ENCODE measurements at regions not wholly inside any gene's neighbourhood (a gene's known extent, or its start where the extent isn't known, plus 50 kb on each side); places are given as distances from the start of the nearest gene placed in this dataset.

DNA sequence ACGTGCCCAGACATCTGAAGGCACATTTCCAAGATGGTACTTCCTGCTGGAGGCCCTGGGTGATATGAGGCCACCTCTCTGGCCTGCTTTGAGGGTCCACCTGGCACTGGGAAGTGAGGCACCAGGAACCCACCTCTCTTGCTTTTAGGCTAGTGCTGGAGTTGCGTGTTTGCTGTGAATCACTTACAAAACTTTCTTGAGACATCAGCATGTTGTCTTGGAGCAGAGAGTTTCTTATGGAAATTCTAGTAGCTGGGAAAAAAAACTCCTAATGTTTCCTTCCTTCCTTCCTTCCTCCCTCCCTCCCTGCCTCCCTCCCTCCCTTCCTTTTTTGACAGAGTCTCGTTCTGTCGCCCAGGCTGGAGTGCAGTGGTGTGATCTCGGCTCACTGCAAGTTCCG is 341.3 kb downstream of the MIAT start:
- no peak for DNase-seq (ENCODE audit: low read depth)
- no peak for TF ChIP-seq CTCF (conservative IDR thresholded peaks at IDR 0.05; ENCODE audit: low read depth, low read length)
- H3K4me3 ChIP-seq (ENCODE audit: low read length) = no peak overlapping the region

DNA sequence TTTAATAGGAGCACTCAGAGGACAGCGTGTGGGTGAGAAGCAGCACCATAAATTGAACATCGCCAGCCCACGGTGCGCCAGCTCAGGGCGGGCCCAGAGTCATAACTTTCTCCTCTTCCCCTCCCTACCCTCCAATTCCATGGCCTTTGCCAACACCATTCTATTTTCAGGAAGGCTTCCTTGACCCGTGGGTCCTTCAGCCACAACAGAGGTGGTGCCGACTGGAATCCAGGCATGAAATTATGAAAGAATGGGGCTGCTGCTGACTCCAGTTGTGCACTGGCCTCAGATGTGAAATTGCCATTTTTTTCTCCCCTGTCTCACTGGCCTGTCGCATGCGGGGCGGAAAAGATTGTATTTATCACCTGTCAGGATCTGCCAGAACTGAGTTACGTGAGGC is 345.9 kb downstream of the MIAT start:
- no peak for TF ChIP-seq CTCF (conservative IDR thresholded peaks at IDR 0.05; ENCODE audit: low read depth, low read length)
- H3K4me3 ChIP-seq (ENCODE audit: low read length) = no peak overlapping the region
- no peak for DNase-seq (ENCODE audit: low read depth)

DNA sequence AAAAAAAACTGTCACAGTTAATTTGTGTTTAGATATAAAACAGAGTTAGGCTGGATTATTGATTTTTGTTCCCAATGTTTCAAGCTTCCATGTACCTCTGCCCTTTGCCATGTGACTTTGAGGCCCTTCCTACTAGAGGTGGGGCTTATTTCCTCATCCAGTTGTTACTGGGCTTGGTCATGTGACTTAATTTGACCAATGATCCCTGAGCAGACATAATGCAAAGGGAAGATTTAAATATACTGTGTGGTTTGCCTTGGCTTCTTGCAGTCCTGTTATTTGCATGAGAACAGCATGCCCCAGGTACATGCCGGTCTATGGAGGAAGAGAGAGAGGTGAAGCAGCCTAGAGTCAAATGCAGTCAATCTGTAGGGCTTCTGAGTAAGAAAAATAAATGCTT is 347.0 kb downstream of the MIAT start:
- H3K4me3 ChIP-seq (ENCODE audit: low read length) = no peak overlapping the region
- no peak for TF ChIP-seq CTCF (conservative IDR thresholded peaks at IDR 0.05; ENCODE audit: low read depth, low read length)

DNA sequence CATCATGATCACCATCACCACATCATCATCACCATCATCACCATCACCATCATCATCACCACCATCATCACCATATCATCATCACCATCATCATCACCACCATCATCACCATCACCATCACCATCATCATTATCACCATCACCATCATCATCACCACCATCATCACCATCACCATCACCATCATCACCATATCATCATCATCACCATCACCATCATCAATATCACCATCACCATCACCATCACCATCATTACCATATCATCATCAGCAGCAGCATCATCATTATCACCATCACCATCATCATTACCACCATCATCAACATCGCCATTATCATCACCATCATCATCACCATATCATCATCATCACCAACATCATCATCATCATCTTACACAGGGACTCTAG is 351.1 kb downstream of the MIAT start:
- DNase-seq (ENCODE audit: low read depth) = no peak
- no peak overlapping the region for H3K4me3 ChIP-seq (ENCODE audit: low read length)
- no peak for TF ChIP-seq CTCF (conservative IDR thresholded peaks at IDR 0.05; ENCODE audit: low read depth, low read length)

More for the DNA sequence above, 347.0 kb downstream of the MIAT start:
- no peak for DNase-seq (ENCODE audit: low read depth)

DNA sequence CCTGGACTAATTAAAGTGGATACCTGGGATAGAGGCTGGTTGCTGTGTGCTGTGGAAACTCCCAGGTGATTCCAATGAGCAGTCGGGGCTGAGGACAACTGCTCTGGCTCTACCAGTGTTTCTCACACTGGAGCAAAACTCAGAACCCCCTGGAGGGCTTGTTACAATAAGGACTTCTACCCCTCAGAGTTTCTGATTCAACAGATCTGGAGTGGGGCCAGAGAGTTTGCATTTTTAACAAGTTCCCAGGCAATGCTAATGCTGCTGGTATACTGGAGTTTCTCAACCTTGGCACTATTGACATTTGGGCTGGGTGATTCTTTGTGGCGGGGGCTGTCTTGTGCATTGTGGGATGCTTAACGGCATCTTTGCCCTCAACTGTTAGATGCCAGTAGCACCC is 353.7 kb downstream of the MIAT start:
- no peak for DNase-seq (ENCODE audit: low read depth)
- TF ChIP-seq CTCF (conservative IDR thresholded peaks at IDR 0.05; ENCODE audit: low read depth, low read length) = no peak
- H3K4me3 ChIP-seq (ENCODE audit: low read length) = no peak overlapping the region

GRCh38 chr22:27011717-27012116 is 354.3 kb downstream of the MIAT start:
- H3K4me3 ChIP-seq (ENCODE audit: low read length) = no peak overlapping the region
- no peak for DNase-seq (ENCODE audit: low read depth)
- no peak for TF ChIP-seq CTCF (conservative IDR thresholded peaks at IDR 0.05; ENCODE audit: low read depth, low read length)

DNA sequence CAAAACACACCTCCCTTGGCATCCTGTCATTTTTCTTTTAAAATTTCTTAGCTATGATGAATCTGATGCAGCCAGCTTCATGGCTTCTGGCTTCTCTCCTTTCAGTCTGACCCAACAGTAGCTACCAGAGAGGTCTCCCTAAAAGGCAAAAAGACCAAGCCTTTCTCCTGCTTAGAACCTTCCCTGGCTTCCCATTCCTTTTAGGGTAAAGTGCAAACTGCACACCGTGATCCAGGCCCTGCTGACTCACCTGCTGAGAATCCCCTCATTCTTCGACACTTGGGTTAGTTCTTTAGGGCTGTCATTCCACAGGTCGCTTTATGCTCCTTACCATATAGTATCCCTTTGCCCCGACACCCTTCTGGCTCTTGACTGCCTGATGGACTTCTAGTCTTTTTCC is 362.4 kb downstream of the MIAT start:
- no peak for DNase-seq (ENCODE audit: low read depth)
- TF ChIP-seq CTCF (conservative IDR thresholded peaks at IDR 0.05; ENCODE audit: low read depth, low read length) = no peak
- H3K4me3 ChIP-seq (ENCODE audit: low read length) = no peak overlapping the region
